Panc1 (cell line): ENCODE measurements at regions not wholly inside any gene's neighbourhood (a gene's known extent, or its start where the extent isn't known, plus 50 kb on each side); places are given as distances from the start of the nearest gene placed in this dataset.
"Not testable (repeated sequence)": the region's sequence is repeated elsewhere in the genome, so short reads cannot be mapped to it uniquely, and the experiment has no call there.

ENCODE experiments used
- ATAC-seq: fragments of 200-7000 bp; cut with Tn5 transposase; 2 replicates; pipeline ENCODE4 v1.9.1; 2020; ENCODE audit warnings: mild to moderate bottlenecking, moderate library complexity
- BruUV-seq: library from RNA; stranded (reverse); fragments of 400-500 nt; replicated peaks from 2 replicates; lab custom pipeline; 2021; lab: Mats Ljungman, UMichigan
- CTCF ChIA-PET: fragments of 300-600 bp; sonication (Branson Sonifier 250); formaldehyde crosslinking; loops from one replicate; lab custom pipeline; 2022; ENCODE audit warnings: antibody characterized with exemption; lab: Charles Lee
- POLR2A ChIA-PET: fragments of 300-600 bp; sonication (Branson Sonifier 250); formaldehyde crosslinking; loops from one replicate; lab custom pipeline; 2022; ENCODE audit warnings: antibody characterized with exemption; lab: Charles Lee
- DNase-seq: peaks from one replicate; pipeline ENCODE4 v3.0.0-alpha.2; 2010; ENCODE audit warnings: low read depth, low spot score
- H3K27ac ChIP-seq: 2 replicates; pipeline ENCODE4 v1.5.1; 2011; ENCODE audit warnings: mild to moderate bottlenecking, low read length, inconsistent platforms
- H3K27me3 ChIP-seq: fragments of 200-500 bp; sonication (Bioruptor generic); 2 replicates; pipeline ENCODE4 v1.6.0; 2014; ENCODE audit warnings: low read length, inconsistent platforms; ENCODE audit not compliant: control insufficient read depth, insufficient read depth
- H3K36me3 ChIP-seq: fragments of 200-500 bp; sonication (Bioruptor generic); 2 replicates; pipeline ENCODE4 v1.5.1; 2014; ENCODE audit warnings: inconsistent platforms, mild to moderate bottlenecking, low read length, moderate library complexity; ENCODE audit not compliant: control insufficient read depth, insufficient read depth
- H3K4me1 ChIP-seq: 2 replicates; pipeline ENCODE4 v1.5.1; 2011; ENCODE audit warnings: inconsistent platforms, mild to moderate bottlenecking, low read length, moderate library complexity; ENCODE audit not compliant: control insufficient read depth, insufficient read depth
- H3K4me3 ChIP-seq, 2 experiments: 2 replicates each; pipeline ENCODE4 v1.5.1; 2011 to 2012; ENCODE audit warnings: low read depth in 2 of 2, low read length in 2 of 2, mild to moderate bottlenecking in 2 of 2, inconsistent platforms in 1 of 2, moderate library complexity in 1 of 2
- H3K9me3 ChIP-seq: fragments of 200-500 bp; sonication (Bioruptor generic); 2 replicates; pipeline ENCODE4 v1.5.1; 2014; ENCODE audit warnings: low read depth, mild to moderate bottlenecking, inconsistent platforms, low read length, moderate library complexity; ENCODE audit not compliant: control insufficient read depth, insufficient read depth
- CTCF ChIP-seq: fragments of 450-650 bp; IDR thresholded peaks from 2 replicates; pipeline ENCODE4 v1.5.1; 2017; ENCODE audit warnings: mild to moderate bottlenecking
- POLR2AphosphoS5 ChIP-seq: IDR thresholded peaks from 2 replicates; pipeline ENCODE4 v1.6.1; 2012; ENCODE audit warnings: mild to moderate bottlenecking, low read depth, low read length, moderate library complexity
- REST ChIP-seq, 2 experiments: IDR thresholded peaks; 2 replicates each; pipeline ENCODE4 v1.6.1; 2011 to 2012; ENCODE audit warnings: low read depth in 2 of 2, control low read depth in 1 of 2, low read length in 1 of 2, mild to moderate bottlenecking in 1 of 2, moderate library complexity in 1 of 2; ENCODE audit not compliant: insufficient read depth in 1 of 2
- SIN3A ChIP-seq: IDR thresholded peaks from 2 replicates; pipeline ENCODE4 v1.6.1; 2012; ENCODE audit warnings: low read depth, mild to moderate bottlenecking, low read length, moderate library complexity, borderline replicate concordance; ENCODE audit not compliant: insufficient read depth
- TCF7L2 ChIP-seq: IDR thresholded peaks from 2 replicates; pipeline ENCODE4 v1.6.1; 2011; ENCODE audit warnings: mild to moderate bottlenecking, low read depth, low read length, inconsistent platforms
- in situ Hi-C: cut with HindIII; loops from 2 replicates; pipeline ENCODE4 v1.10.0; 2016; ENCODE audit warnings: low sequenced_read_pairs, low pct_unique_long_range_greater_than_20kb
- intact Hi-C: fragments of 100-400 bp; cut with micrococcal nuclease; formaldehyde crosslinking; loops from one replicate; pipeline ENCODE4 v1.10.0; 2022; ENCODE audit not compliant: unreplicated experiment

- POLR2A ChIA-PET = no interaction called here
- intact Hi-C loops = no loop called here
- no peaks in the 10 kb centered on the region for H3K9me3 ChIP-seq
- in situ Hi-C loops = no loop called here
- no peak overlapping the region for H3K4me3 ChIP-seq
- ATAC-seq (no peak), DNase-seq (no peak)
- H3K27ac ChIP-seq = no peak overlapping the region
- BruUV-seq = no TSS peak
- no peaks in the 10 kb centered on the region for H3K36me3 ChIP-seq
- no peak for TF ChIP-seq SIN3A
- no peak for TF ChIP-seq TCF7L2
- no peak for TF ChIP-seq CTCF
- TF ChIP-seq REST (IDR thresholded peaks at IDR 0.05; ENCODE audit: insufficient read depth in 1 of 2, low read depth in 2 of 2, low read length in 1 of 2) = no peak
- TF ChIP-seq POLR2AphosphoS5 = no peak
- CTCF ChIA-PET = interaction anchor here (0.7 kb wide), 1 partner anchor 72 kb away, joined by 3 read pairs; no protein-coding TSS in a partner anchor
- no peaks in the 10 kb centered on the region for H3K4me1 ChIP-seq
- H3K27me3 ChIP-seq = no peaks in the 10 kb centered on the region
These were observed 168.2 kb upstream of the IGFBP3 start for GRCh38 chr7:46089281-46089680.

GRCh38 chr7:46088486-46088885 is 167.4 kb upstream of the IGFBP3 start:
- in situ Hi-C loops, BruUV-seq: not testable (repeated sequence)

DNA sequence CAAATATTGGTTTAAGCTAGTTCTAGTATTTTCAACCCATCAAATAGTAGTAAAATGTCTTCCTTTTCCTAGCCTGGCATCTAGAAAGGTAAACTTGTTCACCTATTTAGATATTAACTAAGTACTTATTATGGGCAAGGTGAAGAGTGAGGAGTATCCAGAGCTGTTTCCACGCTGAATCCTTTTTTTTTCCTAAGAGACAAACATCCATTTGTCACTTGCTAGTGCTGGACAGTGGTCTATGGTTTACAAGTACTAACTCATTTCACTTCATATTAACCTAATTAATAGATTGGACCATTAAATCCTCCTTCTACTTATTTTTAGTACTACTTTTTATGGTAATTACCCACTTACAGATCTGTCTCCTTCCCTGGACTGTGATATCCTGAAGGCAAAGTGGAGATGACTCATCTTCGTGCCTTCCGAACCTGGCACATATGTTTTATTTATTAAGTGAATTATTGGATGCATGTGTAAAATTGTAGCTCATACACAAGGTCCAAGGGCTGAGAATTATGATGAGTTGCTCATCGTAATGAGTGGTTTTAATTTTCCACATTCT is 159.6 kb upstream of the IGFBP3 start:
- H3K4me1 ChIP-seq = no peaks in the 10 kb centered on the region
- H3K9me3 ChIP-seq = no peaks in the 10 kb centered on the region
- no peaks in the 10 kb centered on the region for H3K36me3 ChIP-seq
- intact Hi-C loops (no loop called here), in situ Hi-C loops (no loop called here)
- no peak for TF ChIP-seq SIN3A
- no peak for TF ChIP-seq TCF7L2
- TF ChIP-seq POLR2AphosphoS5 = no peak
- POLR2A ChIA-PET = no interaction called here
- CTCF ChIA-PET = no interaction called here
- no peak overlapping the region for H3K4me3 ChIP-seq
- no TSS peak for BruUV-seq
- ATAC-seq (no peak), DNase-seq (no peak)
- no peak overlapping the region for H3K27ac ChIP-seq
- H3K27me3 ChIP-seq = no peaks in the 10 kb centered on the region

More at GRCh38 chr7:46088486-46088885, 167.4 kb upstream of the IGFBP3 start:
- CTCF ChIA-PET, ATAC-seq, DNase-seq, H3K4me3 ChIP-seq, POLR2A ChIA-PET, intact Hi-C loops, H3K27me3 ChIP-seq, H3K36me3 ChIP-seq, H3K27ac ChIP-seq, H3K4me1 ChIP-seq, H3K9me3 ChIP-seq: not testable (repeated sequence)
